Astrocyte (in vitro differentiated cells and primary cell): ENCODE measurements at regions not wholly inside any gene's neighbourhood (a gene's known extent, or its start where the extent isn't known, plus 50 kb on each side); places are given as distances from the start of the nearest gene placed in this dataset.

Experiments used
- DNase-seq: peaks from one replicate; pipeline ENCODE4 v3.0.0-alpha.2; 2010; ENCODE audit warnings: low read depth
- FAIRE-seq: peaks from 2 replicates; lab custom pipeline; 2011; peaks lifted over from hg19 to GRCh38; lab: Jason Lieb, UNC
- H2AFZ ChIP-seq: 2 replicates; pipeline ENCODE4 v1.6.0; 2012; ENCODE audit warnings: low read depth, low read length, inconsistent platforms
- H3K27ac ChIP-seq: 2 replicates; pipeline ENCODE4 v1.5.1; 2011; ENCODE audit warnings: low read depth, low read length, inconsistent platforms
- H3K27me3 ChIP-seq: 2 replicates; pipeline ENCODE4 v1.6.0; 2011; ENCODE audit warnings: low read length, inconsistent platforms; ENCODE audit not compliant: insufficient read depth
- H3K36me3 ChIP-seq: 2 replicates; pipeline ENCODE4 v1.5.1; 2011; ENCODE audit warnings: low read length, inconsistent platforms; ENCODE audit not compliant: insufficient read depth
- H3K4me1 ChIP-seq: 2 replicates; pipeline ENCODE4 v1.5.1; 2011; ENCODE audit warnings: low read length, inconsistent platforms; ENCODE audit not compliant: insufficient read depth
- H3K4me2 ChIP-seq: 2 replicates; pipeline ENCODE4 v1.6.0; 2012; ENCODE audit warnings: low read length, inconsistent platforms
- H3K4me3 ChIP-seq: 2 replicates; pipeline ENCODE4 v1.5.1; 2011; ENCODE audit warnings: low read depth, mild to moderate bottlenecking, low read length, inconsistent platforms; ENCODE audit not compliant: insufficient read depth
- H3K79me2 ChIP-seq: 2 replicates; pipeline ENCODE4 v1.6.0; 2012; ENCODE audit warnings: mild to moderate bottlenecking, low read length, inconsistent platforms; ENCODE audit not compliant: insufficient read depth
- H3K9ac ChIP-seq: 2 replicates; pipeline ENCODE4 v1.6.0; 2012; ENCODE audit warnings: mild to moderate bottlenecking, low read length, inconsistent platforms
- H3K9me3 ChIP-seq: 2 replicates; pipeline ENCODE4 v1.5.1; 2012; ENCODE audit warnings: low read depth, mild to moderate bottlenecking, low read length, inconsistent platforms; ENCODE audit not compliant: insufficient read depth
- H4K20me1 ChIP-seq: 2 replicates; pipeline ENCODE4 v1.6.0; 2012; ENCODE audit warnings: low read length, inconsistent platforms; ENCODE audit not compliant: insufficient read depth
- H3K27ac Mint-ChIP-seq: one replicate; pipeline ENCODE4 v1.8.0; 2021; ENCODE audit warnings: mild to moderate bottlenecking, mixed read lengths; ENCODE audit not compliant: unreplicated experiment
- H3K27me3 Mint-ChIP-seq: one replicate; pipeline ENCODE4 v1.8.0; 2021; ENCODE audit warnings: low read depth, mixed read lengths; ENCODE audit not compliant: unreplicated experiment
- H3K36me3 Mint-ChIP-seq: one replicate; pipeline ENCODE4 v1.8.0; 2021; ENCODE audit warnings: low read depth, mixed read lengths; ENCODE audit not compliant: unreplicated experiment
- H3K4me1 Mint-ChIP-seq: one replicate; pipeline ENCODE4 v1.8.0; 2021; ENCODE audit warnings: low read depth, mixed read lengths; ENCODE audit not compliant: unreplicated experiment
- H3K4me3 Mint-ChIP-seq: one replicate; pipeline ENCODE4 v1.8.0; 2021; ENCODE audit warnings: mild to moderate bottlenecking, moderate library complexity, mixed read lengths; ENCODE audit not compliant: unreplicated experiment
- H3K9me3 Mint-ChIP-seq: one replicate; pipeline ENCODE4 v1.8.0; 2021; ENCODE audit warnings: mild to moderate bottlenecking, mixed read lengths; ENCODE audit not compliant: unreplicated experiment
- CTCF ChIP-seq: IDR thresholded peaks from 2 replicates; pipeline ENCODE4 v1.5.1; 2011; ENCODE audit warnings: low read depth, mild to moderate bottlenecking, inconsistent platforms, low read length, moderate library complexity; ENCODE audit not compliant: insufficient read depth
- EZH2 ChIP-seq: IDR thresholded peaks from 2 replicates; pipeline ENCODE4 v1.6.1; 2012; ENCODE audit warnings: mild to moderate bottlenecking, low read length, inconsistent platforms; ENCODE audit not compliant: insufficient read depth

- H3K36me3 ChIP-seq: no peaks in the 10 kb centered on the region
- H3K27me3 ChIP-seq: no peaks in the 10 kb centered on the region
- H4K20me1 ChIP-seq: no peaks in the 10 kb centered on the region
- FAIRE-seq: no peak
- no peak overlapping the region for H3K4me3 ChIP-seq
- no peak overlapping the region for H3K9ac ChIP-seq
- TF ChIP-seq CTCF: no peak
- no peak for TF ChIP-seq EZH2
- H3K27ac ChIP-seq: no peak overlapping the region
- no peak overlapping the region for H2AFZ ChIP-seq
- no peak for DNase-seq
- Mint-ChIP-seq H3K27ac (no peak overlapping the region), H3K4me1 (peaks cover 5% of the 10 kb centered on the region), H3K36me3 (no peaks in the 10 kb centered on the region), H3K9me3 (peaks cover 17% of the 10 kb centered on the region), H3K4me3 (no peak overlapping the region), H3K27me3 (peaks cover 19% of the 10 kb centered on the region)
- no peaks in the 10 kb centered on the region for H3K9me3 ChIP-seq
- H3K4me2 ChIP-seq: no peak overlapping the region
- H3K79me2 ChIP-seq: no peaks in the 10 kb centered on the region
- no peaks in the 10 kb centered on the region for H3K4me1 ChIP-seq
These were observed 108.9 kb downstream of the UNCX start for GRCh38 chr7:1341361-1342089.

GRCh38 chr7:1342090-1342640 lies 109.5 kb downstream of the UNCX start:
- no peak overlapping the region for H2AFZ ChIP-seq
- no peak overlapping the region for H3K4me2 ChIP-seq
- H3K9ac ChIP-seq: no peak overlapping the region
- Mint-ChIP-seq H3K27me3 (peaks cover 23% of the 10 kb centered on the region), H3K36me3 (no peaks in the 10 kb centered on the region), H3K27ac (no peak overlapping the region), H3K9me3 (peaks cover 15% of the 10 kb centered on the region), H3K4me3 (no peak overlapping the region), H3K4me1 (peaks cover 5% of the 10 kb centered on the region)
- no peaks in the 10 kb centered on the region for H3K79me2 ChIP-seq
- no peak for DNase-seq
- no peak overlapping the region for H3K27ac ChIP-seq
- H3K36me3 ChIP-seq: no peaks in the 10 kb centered on the region
- no peaks in the 10 kb centered on the region for H4K20me1 ChIP-seq
- no peak for FAIRE-seq
- H3K4me3 ChIP-seq: no peak overlapping the region
- H3K27me3 ChIP-seq: no peaks in the 10 kb centered on the region
- H3K9me3 ChIP-seq: no peaks in the 10 kb centered on the region
- no peaks in the 10 kb centered on the region for H3K4me1 ChIP-seq
- TF ChIP-seq EZH2: no peak
- TF ChIP-seq CTCF: no peak

GRCh38 chr7:1343551-1343950 lies 110.9 kb downstream of the UNCX start:
- Histone ChIP-seq H3K27me3 (no peaks in the 10 kb centered on the region), H3K36me3 (no peaks in the 10 kb centered on the region), H3K4me3 (no peak overlapping the region), H4K20me1 (no peaks in the 10 kb centered on the region), H3K4me1 (no peaks in the 10 kb centered on the region), H3K9ac (no peak overlapping the region), H2AFZ (no peak overlapping the region), H3K27ac (no peak overlapping the region), H3K4me2 (no peak overlapping the region), H3K79me2 (no peaks in the 10 kb centered on the region), H3K9me3 (no peaks in the 10 kb centered on the region)
- TF ChIP-seq EZH2: no peak
- no peak for TF ChIP-seq CTCF
- Mint-ChIP-seq H3K36me3 (no peaks in the 10 kb centered on the region), H3K27ac (no peak overlapping the region), H3K27me3 (peaks cover 27% of the 10 kb centered on the region), H3K9me3 (peaks cover 12% of the 10 kb centered on the region), H3K4me3 (no peak overlapping the region), H3K4me1 (peaks cover 5% of the 10 kb centered on the region)
- DNase-seq (no peak), FAIRE-seq (no peak)
